ENCODE measurements at regions not wholly inside any gene's neighbourhood (a gene's known extent, or its start where the extent isn't known, plus 50 kb on each side); places are given as distances from the start of the nearest gene placed in this dataset.

DNA sequence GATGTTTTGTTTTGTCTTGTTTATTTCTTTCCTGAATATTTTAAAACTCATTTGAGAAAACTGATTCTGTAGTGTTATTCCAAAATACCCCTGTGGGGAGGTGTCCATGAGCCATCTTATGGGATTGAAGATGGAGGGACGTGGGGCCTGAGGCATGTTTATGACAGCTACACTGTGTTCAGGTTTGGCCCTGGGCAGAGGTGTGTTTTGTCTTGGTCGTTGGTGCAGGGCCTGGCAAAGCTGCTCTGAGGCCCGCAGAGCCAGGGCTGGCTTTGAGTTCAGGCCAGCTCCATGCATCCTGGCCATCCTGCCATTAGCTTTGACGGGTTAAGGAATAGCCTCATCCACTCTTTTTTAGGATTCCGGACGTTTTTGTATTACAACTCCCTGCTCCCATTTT lies 68.9 kb downstream of the TMEM18 start (continued):
- no peak for TF ChIP-seq FOSL1 (IDR thresholded peaks at IDR 0.05; ENCODE audit: insufficient read depth, low read depth, low read length)
- no peak for TF ChIP-seq BCL11A (IDR thresholded peaks at IDR 0.05; ENCODE audit: low read depth in 2 of 2, low read length in 2 of 2)
- TF ChIP-seq, protein P1, sequence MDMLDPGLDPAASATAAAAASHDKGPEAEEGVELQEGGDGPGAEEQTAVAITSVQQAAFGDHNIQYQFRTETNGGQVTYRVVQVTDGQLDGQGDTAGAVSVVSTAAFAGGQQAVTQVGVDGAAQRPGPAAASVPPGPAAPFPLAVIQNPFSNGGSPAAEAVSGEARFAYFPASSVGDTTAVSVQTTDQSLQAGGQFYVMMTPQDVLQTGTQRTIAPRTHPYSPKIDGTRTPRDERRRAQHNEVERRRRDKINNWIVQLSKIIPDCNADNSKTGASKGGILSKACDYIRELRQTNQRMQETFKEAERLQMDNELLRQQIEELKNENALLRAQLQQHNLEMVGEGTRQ (IDR thresholded peaks at IDR 0.05; ENCODE audit: low read length): no peak
- TF ChIP-seq CBX5 (IDR thresholded peaks at IDR 0.05; ENCODE audit: low read depth, low read length): no peak
- TF ChIP-seq JUN (IDR thresholded peaks at IDR 0.05; ENCODE audit: low read depth, low read length): no peak
- TF ChIP-seq RNF2 (IDR thresholded peaks at IDR 0.05; ENCODE audit: borderline replicate concordance, low read depth, low read length, missing control alignments, poor library complexity, severe bottlenecking): no peak
